ENCODE measurements at regions not wholly inside any gene's neighbourhood (a gene's known extent, or its start where the extent isn't known, plus 50 kb on each side); places are given as distances from the start of the nearest gene placed in this dataset.
"Not testable (repeated sequence)": the region's sequence is repeated elsewhere in the genome, so short reads cannot be mapped to it uniquely, and the experiment has no call there.

- H3K9me3 ChIP-seq (ENCODE audit: insufficient read depth, low read depth, low read length); H3K36me3 ChIP-seq (ENCODE audit: insufficient read depth, low read length); H3K4me3 ChIP-seq (ENCODE audit: low read length); H3K27me3 ChIP-seq (ENCODE audit: insufficient read depth, low read length); H3K9ac ChIP-seq (ENCODE audit: low read depth, low read length); H3K27ac ChIP-seq (ENCODE audit: low read depth, low read length): not testable (repeated sequence)
- H3K4me1 ChIP-seq (ENCODE audit: insufficient read depth, low read length): peaks cover 20% of the 10 kb centered on the region
- WGBS: 94% methylated on average over 11 of the region's 11 CpGs
These were observed 187.5 kb upstream of the KCNMB2 start for GRCh38 chr3:178348561-178349217.

DNA sequence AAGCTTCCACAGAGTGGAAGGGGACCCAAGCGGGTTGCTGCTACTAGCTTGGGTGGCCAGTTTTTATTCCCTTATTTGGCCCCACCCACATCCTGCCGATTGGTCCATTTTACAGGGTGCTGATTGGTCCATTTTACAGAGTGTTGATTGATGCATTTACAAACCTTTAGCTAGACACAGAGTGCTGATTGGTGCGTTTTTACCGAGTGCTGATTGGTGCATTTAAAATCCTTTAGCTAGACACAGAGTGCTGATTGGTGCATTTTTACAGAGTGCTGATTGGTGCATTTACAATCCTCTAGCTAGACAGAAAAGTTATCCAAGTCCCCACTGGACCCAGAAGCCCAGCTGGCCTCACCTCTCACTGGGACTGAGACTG is 187.0 kb upstream of the KCNMB2 start:
- H3K36me3 ChIP-seq (ENCODE audit: insufficient read depth, low read length); H3K9me3 ChIP-seq (ENCODE audit: insufficient read depth, low read depth, low read length); H3K9ac ChIP-seq (ENCODE audit: low read depth, low read length); H3K4me3 ChIP-seq (ENCODE audit: low read length); H3K27ac ChIP-seq (ENCODE audit: low read depth, low read length); H3K27me3 ChIP-seq (ENCODE audit: insufficient read depth, low read length): not testable (repeated sequence)
- 97% methylated on average over 4 of the region's 4 CpGs for WGBS
- H3K4me1 ChIP-seq (ENCODE audit: insufficient read depth, low read length): peaks cover 22% of the 10 kb centered on the region

- Histone ChIP-seq H3K4me3 (ENCODE audit: low read length) (no peak overlapping the region), H3K36me3 (ENCODE audit: insufficient read depth, low read length) (no peaks in the 10 kb centered on the region), H3K27me3 (ENCODE audit: insufficient read depth, low read length) (no peaks in the 10 kb centered on the region), H3K4me1 (ENCODE audit: insufficient read depth, low read length) (peaks cover 22% of the 10 kb centered on the region), H3K9me3 (ENCODE audit: insufficient read depth, low read depth, low read length) (no peaks in the 10 kb centered on the region), H3K27ac (ENCODE audit: low read depth, low read length) (no peak overlapping the region), H3K9ac (ENCODE audit: low read depth, low read length) (no peak overlapping the region)
- 100% methylated on average over 2 of the region's 3 CpGs for WGBS
These were observed 185.5 kb upstream of the KCNMB2 start for GRCh38 chr3:178350763-178351162.

DNA sequence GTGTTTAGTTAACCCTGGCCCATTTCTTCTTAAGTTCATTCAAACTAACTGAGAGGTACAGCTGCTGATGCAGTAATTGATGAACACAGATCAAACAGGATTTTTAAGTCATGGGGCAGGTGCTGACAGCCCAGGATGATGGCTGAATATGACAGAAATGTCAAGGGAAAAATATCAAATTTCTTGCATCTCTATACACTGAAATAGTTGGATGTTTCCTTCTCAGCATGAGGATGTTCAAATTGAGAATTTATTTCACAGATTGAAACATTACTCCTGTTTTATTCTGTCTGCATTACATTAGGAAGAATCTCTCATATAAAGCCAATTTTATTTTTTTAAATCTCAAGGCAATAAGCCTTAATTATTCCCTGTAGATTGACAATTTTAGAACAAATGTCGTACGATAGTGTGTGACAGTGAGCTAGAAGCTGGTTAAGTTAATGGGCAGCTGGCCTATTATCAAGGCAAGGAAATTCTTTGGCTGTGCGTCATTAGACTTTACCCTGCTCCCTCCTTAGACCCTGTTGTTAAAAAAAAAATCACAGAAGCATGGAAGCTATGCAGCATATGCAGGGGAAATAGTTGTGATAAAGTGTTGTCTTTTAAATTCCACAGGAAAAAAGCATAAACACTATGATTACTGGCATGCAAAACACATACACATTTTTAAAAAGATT is 183.8 kb upstream of the KCNMB2 start:
- H3K9ac ChIP-seq (ENCODE audit: low read depth, low read length): no peak overlapping the region
- H3K36me3 ChIP-seq (ENCODE audit: insufficient read depth, low read length): no peaks in the 10 kb centered on the region
- no peak overlapping the region for H3K4me3 ChIP-seq (ENCODE audit: low read length)
- peaks cover 22% of the 10 kb centered on the region for H3K4me1 ChIP-seq (ENCODE audit: insufficient read depth, low read length)
- H3K27me3 ChIP-seq (ENCODE audit: insufficient read depth, low read length): no peaks in the 10 kb centered on the region
- no peaks in the 10 kb centered on the region for H3K9me3 ChIP-seq (ENCODE audit: insufficient read depth, low read depth, low read length)
- 43% methylated on average over 3 of the region's 3 CpGs for WGBS
- peak overlapping the region; percentile 7; the same call in 1 of the 2 replicates for H3K27ac ChIP-seq (ENCODE audit: low read depth, low read length)

- Histone ChIP-seq H3K4me1 (ENCODE audit: insufficient read depth, low read length) (peaks cover 22% of the 10 kb centered on the region), H3K9ac (ENCODE audit: low read depth, low read length) (no peak overlapping the region), H3K36me3 (ENCODE audit: insufficient read depth, low read length) (no peaks in the 10 kb centered on the region), H3K4me3 (ENCODE audit: low read length) (no peak overlapping the region), H3K9me3 (ENCODE audit: insufficient read depth, low read depth, low read length) (no peaks in the 10 kb centered on the region), H3K27me3 (ENCODE audit: insufficient read depth, low read length) (no peaks in the 10 kb centered on the region), H3K27ac (ENCODE audit: low read depth, low read length) (no peak overlapping the region)
- WGBS: no CpG with 5 or more reads among the region's 1 CpG
These were observed 183.1 kb upstream of the KCNMB2 start for GRCh38 chr3:178353006-178353694.

- Histone ChIP-seq H3K36me3 (ENCODE audit: insufficient read depth, low read length) (no peaks in the 10 kb centered on the region), H3K4me1 (ENCODE audit: insufficient read depth, low read length) (no peaks in the 10 kb centered on the region), H3K9me3 (ENCODE audit: insufficient read depth, low read depth, low read length) (no peaks in the 10 kb centered on the region), H3K9ac (ENCODE audit: low read depth, low read length) (no peak overlapping the region), H3K27me3 (ENCODE audit: insufficient read depth, low read length) (no peaks in the 10 kb centered on the region), H3K4me3 (ENCODE audit: low read length) (no peak overlapping the region), H3K27ac (ENCODE audit: low read depth, low read length) (no peak overlapping the region)
- 95% methylated on average over 5 of the region's 6 CpGs for WGBS
These were observed 176.5 kb upstream of the KCNMB2 start for GRCh38 chr3:178359728-178360127.

DNA sequence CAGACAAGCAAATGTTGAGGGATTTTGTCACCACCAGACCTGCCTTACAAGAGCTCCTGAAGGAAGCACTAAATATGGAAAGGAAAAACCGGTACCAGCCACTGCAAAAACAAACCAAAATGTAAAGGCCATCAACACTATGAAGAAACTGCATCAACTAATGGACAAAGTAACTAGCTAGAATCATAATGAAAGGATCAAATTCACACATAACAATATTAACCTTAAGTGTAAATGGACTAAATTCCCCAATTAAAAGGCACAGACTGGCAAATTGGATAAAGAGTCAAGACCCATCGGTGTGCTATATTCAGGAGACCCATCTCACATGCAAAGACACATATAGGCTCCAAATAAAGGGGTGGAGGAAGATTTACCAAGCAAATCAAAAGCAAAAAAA is 173.2 kb upstream of the KCNMB2 start:
- no CpG with 5 or more reads among the region's 2 CpGs for WGBS
- not testable (repeated sequence) for H3K9ac ChIP-seq (ENCODE audit: low read depth, low read length); H3K27me3 ChIP-seq (ENCODE audit: insufficient read depth, low read length); H3K4me1 ChIP-seq (ENCODE audit: insufficient read depth, low read length); H3K9me3 ChIP-seq (ENCODE audit: insufficient read depth, low read depth, low read length); H3K27ac ChIP-seq (ENCODE audit: low read depth, low read length); H3K4me3 ChIP-seq (ENCODE audit: low read length); H3K36me3 ChIP-seq (ENCODE audit: insufficient read depth, low read length)

- Histone ChIP-seq H3K4me3 (ENCODE audit: low read length) (no peak overlapping the region), H3K27me3 (ENCODE audit: insufficient read depth, low read length) (no peaks in the 10 kb centered on the region), H3K9me3 (ENCODE audit: insufficient read depth, low read depth, low read length) (no peaks in the 10 kb centered on the region), H3K36me3 (ENCODE audit: insufficient read depth, low read length) (no peaks in the 10 kb centered on the region), H3K4me1 (ENCODE audit: insufficient read depth, low read length) (no peaks in the 10 kb centered on the region), H3K27ac (ENCODE audit: low read depth, low read length) (no peak overlapping the region), H3K9ac (ENCODE audit: low read depth, low read length) (no peak overlapping the region)
- 86% methylated on average over 2 of the region's 4 CpGs for WGBS
These were observed 168.2 kb upstream of the KCNMB2 start for GRCh38 chr3:178367817-178368617.

- H3K4me1 ChIP-seq (ENCODE audit: insufficient read depth, low read length): no peaks in the 10 kb centered on the region
- H3K4me3 ChIP-seq (ENCODE audit: low read length): no peak overlapping the region
- no peak overlapping the region for H3K9ac ChIP-seq (ENCODE audit: low read depth, low read length)
- no peaks in the 10 kb centered on the region for H3K9me3 ChIP-seq (ENCODE audit: insufficient read depth, low read depth, low read length)
- WGBS: 89% methylated on average over 1 of the region's 1 CpG
- no peak overlapping the region for H3K27ac ChIP-seq (ENCODE audit: low read depth, low read length)
- H3K36me3 ChIP-seq (ENCODE audit: insufficient read depth, low read length): no peaks in the 10 kb centered on the region
- no peaks in the 10 kb centered on the region for H3K27me3 ChIP-seq (ENCODE audit: insufficient read depth, low read length)
These were observed 167.2 kb upstream of the KCNMB2 start for GRCh38 chr3:178369006-178369405.

DNA sequence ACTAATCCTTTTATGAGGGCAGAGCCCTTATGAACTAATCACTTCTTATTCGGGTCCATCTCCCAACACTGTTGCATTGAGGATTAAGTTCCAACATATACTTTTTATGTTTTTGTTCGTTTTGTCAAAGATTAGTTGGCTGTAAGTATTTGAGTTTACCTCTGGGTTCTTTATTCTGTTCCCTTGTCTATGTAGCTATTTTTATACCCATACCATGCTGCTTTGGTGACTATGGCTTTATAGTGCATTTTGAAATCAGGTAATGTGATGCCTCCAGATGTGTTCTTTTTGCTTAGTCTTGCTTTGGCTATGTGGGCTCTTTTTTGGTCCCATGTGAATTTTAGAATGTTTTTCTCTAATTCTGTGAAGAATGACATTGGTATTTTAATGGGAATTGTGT is 166.4 kb upstream of the KCNMB2 start:
- H3K27me3 ChIP-seq (ENCODE audit: insufficient read depth, low read length): no peaks in the 10 kb centered on the region
- H3K9me3 ChIP-seq (ENCODE audit: insufficient read depth, low read depth, low read length): no peaks in the 10 kb centered on the region
- H3K36me3 ChIP-seq (ENCODE audit: insufficient read depth, low read length): no peaks in the 10 kb centered on the region
- H3K9ac ChIP-seq (ENCODE audit: low read depth, low read length): no peak overlapping the region
- H3K27ac ChIP-seq (ENCODE audit: low read depth, low read length): no peak overlapping the region
- no peak overlapping the region for H3K4me3 ChIP-seq (ENCODE audit: low read length)
- 88% methylated on average over 1 of the region's 2 CpGs for WGBS
- H3K4me1 ChIP-seq (ENCODE audit: insufficient read depth, low read length): no peaks in the 10 kb centered on the region

DNA sequence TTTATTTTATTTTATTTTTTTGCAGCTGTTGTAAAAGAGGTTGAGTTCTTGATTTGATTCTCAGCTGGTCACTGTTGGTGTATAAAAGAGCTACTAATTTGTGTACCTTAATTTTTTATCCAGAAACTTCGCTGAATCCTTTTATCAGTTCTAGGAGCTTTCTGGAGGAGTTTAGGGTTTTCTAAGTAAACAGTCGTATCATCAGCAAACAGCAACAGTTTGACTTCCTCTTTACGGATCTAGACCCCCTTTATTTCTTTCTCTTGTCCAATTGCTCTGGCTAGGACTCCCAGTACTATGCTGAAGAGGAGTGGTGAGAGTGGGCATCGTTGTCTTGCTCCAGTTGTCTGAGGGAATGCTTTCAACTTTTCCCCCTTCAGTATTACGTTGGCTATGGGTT is 165.8 kb upstream of the KCNMB2 start:
- Histone ChIP-seq H3K9ac (ENCODE audit: low read depth, low read length) (no peak overlapping the region), H3K4me3 (ENCODE audit: low read length) (no peak overlapping the region), H3K36me3 (ENCODE audit: insufficient read depth, low read length) (no peaks in the 10 kb centered on the region), H3K4me1 (ENCODE audit: insufficient read depth, low read length) (no peaks in the 10 kb centered on the region), H3K9me3 (ENCODE audit: insufficient read depth, low read depth, low read length) (no peaks in the 10 kb centered on the region), H3K27me3 (ENCODE audit: insufficient read depth, low read length) (no peaks in the 10 kb centered on the region), H3K27ac (ENCODE audit: low read depth, low read length) (no peak overlapping the region)
- 100% methylated on average over 4 of the region's 5 CpGs for WGBS

Data from HUES64 (cell line).